BLaER1 (cell line): ENCODE measurements at regions not wholly inside any gene's neighbourhood (a gene's known extent, or its start where the extent isn't known, plus 50 kb on each side); places are given as distances from the start of the nearest gene placed in this dataset.
A peak's percentile ranks its signal among the peaks of the same experiment; 100 is the strongest.
"Not testable (repeated sequence)": the region's sequence is repeated elsewhere in the genome, so short reads cannot be mapped to it uniquely, and the experiment has no call there.

ENCODE experiments used
- H3K27ac ChIP-seq: shearing (Covaris generic); formaldehyde crosslinking; 2 replicates; pipeline ENCODE4 v1.8.1; 2022
- H3K27me3 ChIP-seq: shearing (Covaris generic); formaldehyde crosslinking; 2 replicates; pipeline ENCODE4 v1.8.1; 2022
- H3K36me3 ChIP-seq: shearing (Covaris generic); formaldehyde crosslinking; 2 replicates; pipeline ENCODE4 v1.8.1; 2022
- H3K4me1 ChIP-seq: shearing (Covaris generic); formaldehyde crosslinking; 2 replicates; pipeline ENCODE4 v1.8.1; 2022
- H3K4me2 ChIP-seq: shearing (Covaris generic); formaldehyde crosslinking; 2 replicates; pipeline ENCODE4 v1.8.1; 2022
- H3K4me3 ChIP-seq: shearing (Covaris generic); formaldehyde crosslinking; 2 replicates; pipeline ENCODE4 v1.8.1; 2022
- H3K9ac ChIP-seq: shearing (Covaris generic); formaldehyde crosslinking; 2 replicates; pipeline ENCODE4 v1.8.1; 2022
- H3K9me3 ChIP-seq: shearing (Covaris generic); formaldehyde crosslinking; 2 replicates; pipeline ENCODE4 v1.8.1; 2022
- H4K20me1 ChIP-seq: shearing (Covaris generic); formaldehyde crosslinking; 2 replicates; pipeline ENCODE4 v1.8.1; 2022
- Cebpa-rat ChIP-seq: shearing (Covaris generic); IDR thresholded peaks from 2 replicates; pipeline ENCODE4 v1.8.1; 2022

DNA sequence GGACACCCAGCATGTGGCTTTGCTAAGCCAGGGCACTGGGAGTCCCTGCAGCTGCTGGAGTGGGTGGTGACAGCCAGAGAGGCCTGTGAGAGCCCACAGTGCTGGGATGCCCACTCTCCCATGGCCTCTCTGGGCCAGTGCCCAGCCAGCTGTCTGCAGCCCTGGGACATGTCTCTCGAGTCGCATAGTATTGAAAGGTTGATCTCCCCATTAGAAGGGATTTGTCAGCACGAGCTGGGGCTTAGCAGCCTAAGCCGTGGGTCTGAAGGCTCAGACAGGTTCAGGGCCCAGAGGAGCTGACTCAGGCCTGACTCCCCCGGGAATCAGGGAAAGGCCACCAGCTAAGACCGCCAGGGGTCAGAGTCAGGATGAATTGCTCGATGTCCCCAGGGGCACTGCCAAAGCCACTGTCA, 53.5 kb downstream of the FOXD2 start:
- H3K27me3 ChIP-seq = no peaks in the 10 kb centered on the region; the same call in 1 of the 2 replicates
- no peaks in the 10 kb centered on the region for H4K20me1 ChIP-seq
- no peaks in the 10 kb centered on the region for H3K4me1 ChIP-seq
- H3K9ac ChIP-seq = no peak overlapping the region
- H3K4me2 ChIP-seq = no peak overlapping the region
- H3K9me3 ChIP-seq = no peaks in the 10 kb centered on the region
- H3K27ac ChIP-seq = no peak overlapping the region
- H3K36me3 ChIP-seq = no peaks in the 10 kb centered on the region
- TF ChIP-seq Cebpa-rat = no peak
- no peak overlapping the region for H3K4me3 ChIP-seq

DNA sequence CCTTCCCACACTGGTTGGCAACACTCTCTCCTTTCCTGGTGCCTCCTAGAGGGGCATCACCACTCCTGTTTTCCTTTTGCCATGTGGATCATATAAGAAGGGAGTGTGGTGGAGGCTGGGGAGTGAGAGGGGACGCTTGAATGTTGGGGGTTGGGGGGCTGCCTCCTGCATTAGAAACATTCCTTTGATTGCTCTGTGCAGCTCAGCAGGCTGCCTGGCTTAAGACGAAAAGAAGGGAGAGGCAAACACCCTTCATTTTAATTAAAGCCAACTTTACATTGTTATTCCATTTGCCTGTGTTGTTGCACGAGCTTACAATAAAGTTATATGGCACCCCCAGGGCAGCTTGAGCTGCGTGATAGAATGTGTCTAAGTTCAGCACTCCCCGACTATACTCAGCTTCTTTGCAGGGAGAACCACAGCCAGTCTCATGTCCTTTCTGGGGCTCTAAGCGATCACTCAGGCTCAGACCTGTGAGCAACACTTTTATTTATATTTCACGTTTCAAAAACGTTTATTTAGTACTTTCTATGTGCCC, 57.4 kb downstream of the FOXD2 start:
- no peak for TF ChIP-seq Cebpa-rat
- H3K4me3 ChIP-seq = no peak overlapping the region

DNA sequence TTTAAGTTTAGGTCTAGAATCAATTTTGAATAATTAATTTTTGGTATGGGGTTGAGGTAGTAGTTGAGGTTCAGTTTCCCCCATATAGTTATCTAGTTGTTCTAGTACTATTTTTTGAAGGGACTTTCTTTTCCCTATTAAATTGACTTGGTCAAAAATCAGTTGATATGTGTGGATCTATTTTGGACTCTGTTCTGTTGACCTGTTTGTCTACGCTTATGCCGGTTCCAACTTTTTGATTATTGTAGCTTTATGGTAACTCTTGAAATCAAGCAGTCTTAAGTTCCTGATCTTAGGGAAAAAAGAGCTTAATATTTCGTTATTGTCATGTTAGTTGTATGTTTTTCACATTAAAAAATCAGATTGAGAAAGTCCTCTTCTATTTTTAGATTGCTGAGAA, 60.7 kb downstream of the FOXD2 start:
- H3K9ac ChIP-seq = no peak overlapping the region
- no peak for TF ChIP-seq Cebpa-rat
- no peaks in the 10 kb centered on the region for H3K9me3 ChIP-seq
- H3K4me2 ChIP-seq = no peak overlapping the region
- no peaks in the 10 kb centered on the region for H3K4me1 ChIP-seq
- no peaks in the 10 kb centered on the region; the same call in 1 of the 2 replicates for H3K27me3 ChIP-seq
- no peak overlapping the region for H3K4me3 ChIP-seq
- H4K20me1 ChIP-seq = no peaks in the 10 kb centered on the region
- no peaks in the 10 kb centered on the region for H3K36me3 ChIP-seq
- no peak overlapping the region for H3K27ac ChIP-seq

More for the DNA sequence above, 57.4 kb downstream of the FOXD2 start:
- H3K27ac ChIP-seq = no peak overlapping the region
- H4K20me1 ChIP-seq = no peaks in the 10 kb centered on the region
- H3K4me2 ChIP-seq = no peak overlapping the region
- H3K27me3 ChIP-seq = no peaks in the 10 kb centered on the region; the same call in 1 of the 2 replicates
- H3K4me1 ChIP-seq = no peaks in the 10 kb centered on the region
- H3K36me3 ChIP-seq = no peaks in the 10 kb centered on the region
- no peaks in the 10 kb centered on the region for H3K9me3 ChIP-seq
- no peak overlapping the region for H3K9ac ChIP-seq

DNA sequence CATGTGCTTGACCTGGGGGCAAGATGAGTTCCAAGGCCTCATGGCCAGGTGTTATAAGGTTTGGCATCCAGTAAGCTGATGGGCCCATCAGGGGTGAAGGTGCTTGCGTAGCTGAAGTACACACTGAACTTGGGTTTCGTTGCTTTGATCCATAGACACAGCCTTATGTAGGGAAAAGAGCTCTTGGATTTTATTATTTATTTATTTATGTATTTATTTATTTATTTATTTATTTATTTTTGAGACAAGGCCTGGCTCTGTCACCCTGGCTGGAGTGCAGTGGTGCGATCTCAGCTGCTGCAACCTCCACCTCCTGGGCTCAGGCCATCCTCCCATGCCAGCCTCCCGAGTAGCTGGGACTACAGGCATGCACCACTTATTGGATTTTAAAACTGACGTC, 63.2 kb downstream of the FOXD2 start:
- Histone ChIP-seq H4K20me1 (no peaks in the 10 kb centered on the region), H3K4me1 (no peaks in the 10 kb centered on the region), H3K27me3 (peaks cover 9% of the 10 kb centered on the region), H3K9me3 (no peaks in the 10 kb centered on the region; the same call in 1 of the 2 replicates), H3K36me3 (no peaks in the 10 kb centered on the region), H3K9ac (no peak overlapping the region), H3K4me3 (no peak overlapping the region), H3K4me2 (no peak overlapping the region), H3K27ac (no peak overlapping the region)
- TF ChIP-seq Cebpa-rat = no peak

DNA sequence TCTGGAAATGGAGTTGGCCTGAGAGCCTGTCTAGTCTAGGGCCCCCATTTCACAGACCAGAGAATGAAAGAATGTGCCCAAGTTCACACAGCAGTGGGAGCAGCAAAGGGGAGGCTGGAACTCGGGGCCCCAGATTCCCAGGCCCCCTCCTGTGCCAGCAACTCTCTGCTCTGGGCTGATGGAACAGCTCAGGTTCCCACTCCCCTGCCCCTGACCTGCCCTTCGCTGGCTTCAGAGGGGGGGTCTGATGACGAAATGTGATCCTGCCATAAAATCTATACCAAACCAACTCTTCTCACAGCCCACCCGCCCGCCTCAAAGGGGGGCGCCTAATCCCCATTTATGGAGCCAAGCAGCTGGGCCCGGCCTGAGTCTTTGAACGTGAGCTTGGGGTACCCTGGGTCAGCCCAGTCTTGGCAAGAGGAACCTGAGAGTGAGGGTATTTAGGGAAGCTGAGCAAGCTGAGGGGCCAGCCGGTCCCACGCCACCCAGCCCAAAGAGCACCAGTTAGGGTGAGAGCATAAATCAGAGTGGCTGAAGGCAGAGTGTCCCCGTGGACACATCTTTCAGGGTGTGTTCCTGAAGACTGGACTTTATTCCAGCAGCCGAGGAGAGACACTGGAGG, 65.0 kb downstream of the FOXD2 start:
- H3K4me3 ChIP-seq = no peak overlapping the region
- no peak overlapping the region for H3K4me2 ChIP-seq
- peaks cover 4% of the 10 kb centered on the region for H3K4me1 ChIP-seq
- H3K27ac ChIP-seq = no peak overlapping the region
- peaks cover 27% of the 10 kb centered on the region for H3K27me3 ChIP-seq
- H3K36me3 ChIP-seq = no peaks in the 10 kb centered on the region
- H4K20me1 ChIP-seq = peaks cover 6% of the 10 kb centered on the region; the same call in 1 of the 2 replicates
- no peaks in the 10 kb centered on the region; the same call in 1 of the 2 replicates for H3K9me3 ChIP-seq
- no peak for TF ChIP-seq Cebpa-rat
- H3K9ac ChIP-seq = no peak overlapping the region

DNA sequence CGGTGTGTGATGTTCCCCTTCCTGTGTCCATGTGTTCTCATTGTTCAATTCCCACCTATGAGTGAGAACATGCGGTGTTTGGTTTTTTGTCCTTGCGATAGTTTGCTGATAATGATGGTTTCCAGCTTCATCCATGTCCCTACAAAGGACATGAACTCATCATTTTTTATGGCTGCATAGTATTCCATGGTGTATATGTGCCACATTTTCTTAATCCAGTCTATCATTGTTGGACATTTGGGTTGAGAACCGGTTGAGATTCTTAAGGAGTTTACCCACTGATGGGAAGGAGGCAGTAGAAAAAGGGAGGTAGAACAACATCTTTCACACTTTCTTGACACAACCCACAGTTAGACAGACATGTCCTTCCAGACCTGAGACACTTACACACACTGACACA, 67.0 kb downstream of the FOXD2 start:
- Histone ChIP-seq H3K27me3 (peaks cover 46% of the 10 kb centered on the region), H4K20me1 (peaks cover 14% of the 10 kb centered on the region; the same call in 1 of the 2 replicates), H3K4me1 (peaks cover 11% of the 10 kb centered on the region)
- not testable (repeated sequence) for H3K27ac ChIP-seq, H3K4me3 ChIP-seq, H3K36me3 ChIP-seq, H3K9me3 ChIP-seq, H3K9ac ChIP-seq, H3K4me2 ChIP-seq

DNA sequence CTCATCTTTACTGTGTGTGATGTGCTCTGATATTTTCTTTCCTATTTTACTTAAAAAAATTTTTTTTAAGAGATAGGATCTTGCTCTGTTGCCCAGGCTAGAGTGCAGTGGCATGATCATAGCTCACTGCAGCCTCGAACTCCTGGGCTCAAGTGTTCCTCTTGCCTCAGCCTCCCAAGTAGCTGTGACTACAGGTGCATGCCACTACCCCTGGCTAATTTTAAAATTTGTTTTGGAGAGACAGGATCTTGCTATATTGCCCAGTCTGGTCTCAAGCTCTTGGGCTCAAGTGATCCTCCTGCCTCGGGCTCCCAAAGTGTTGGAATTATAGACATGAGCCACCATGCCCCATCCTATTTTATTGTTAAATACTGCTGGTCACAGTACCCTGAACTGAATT, 67.4 kb downstream of the FOXD2 start:
- no peak overlapping the region for H3K4me3 ChIP-seq
- peaks cover 14% of the 10 kb centered on the region; the same call in 1 of the 2 replicates for H4K20me1 ChIP-seq
- H3K27ac ChIP-seq = no peak overlapping the region
- H3K27me3 ChIP-seq = peaks cover 51% of the 10 kb centered on the region
- H3K4me2 ChIP-seq = no peak overlapping the region
- H3K9ac ChIP-seq = no peak overlapping the region
- no peaks in the 10 kb centered on the region; the same call in 1 of the 2 replicates for H3K9me3 ChIP-seq
- H3K4me1 ChIP-seq = peaks cover 11% of the 10 kb centered on the region
- no peaks in the 10 kb centered on the region for H3K36me3 ChIP-seq
- no peak for TF ChIP-seq Cebpa-rat

DNA sequence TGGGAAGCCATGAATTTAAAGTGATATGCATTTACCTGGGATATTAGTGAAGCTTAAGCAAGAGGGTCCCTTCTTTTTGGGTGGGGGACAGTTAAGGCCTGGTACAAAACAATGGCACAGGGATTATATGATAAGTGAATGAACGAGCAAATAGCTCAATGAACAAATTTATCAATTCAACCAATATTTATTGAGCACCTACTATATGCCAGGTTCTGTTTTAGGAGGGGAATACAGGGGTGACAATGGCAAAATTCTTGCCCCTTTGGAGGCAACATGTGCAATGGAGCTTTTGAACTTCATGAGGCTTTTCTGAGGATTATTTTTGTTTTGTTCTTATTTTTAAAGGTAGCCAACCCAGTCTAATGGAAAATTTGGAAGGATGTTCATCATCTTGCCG, 68.2 kb downstream of the FOXD2 start:
- peaks cover 59% of the 10 kb centered on the region for H3K27me3 ChIP-seq
- peaks cover 14% of the 10 kb centered on the region; the same call in 1 of the 2 replicates for H4K20me1 ChIP-seq
- no peak overlapping the region for H3K27ac ChIP-seq
- no peak overlapping the region for H3K9ac ChIP-seq
- no peaks in the 10 kb centered on the region; the same call in 1 of the 2 replicates for H3K9me3 ChIP-seq
- no peaks in the 10 kb centered on the region for H3K36me3 ChIP-seq
- peaks cover 11% of the 10 kb centered on the region for H3K4me1 ChIP-seq
- no peak for TF ChIP-seq Cebpa-rat
- no peak overlapping the region for H3K4me3 ChIP-seq
- no peak overlapping the region for H3K4me2 ChIP-seq

DNA sequence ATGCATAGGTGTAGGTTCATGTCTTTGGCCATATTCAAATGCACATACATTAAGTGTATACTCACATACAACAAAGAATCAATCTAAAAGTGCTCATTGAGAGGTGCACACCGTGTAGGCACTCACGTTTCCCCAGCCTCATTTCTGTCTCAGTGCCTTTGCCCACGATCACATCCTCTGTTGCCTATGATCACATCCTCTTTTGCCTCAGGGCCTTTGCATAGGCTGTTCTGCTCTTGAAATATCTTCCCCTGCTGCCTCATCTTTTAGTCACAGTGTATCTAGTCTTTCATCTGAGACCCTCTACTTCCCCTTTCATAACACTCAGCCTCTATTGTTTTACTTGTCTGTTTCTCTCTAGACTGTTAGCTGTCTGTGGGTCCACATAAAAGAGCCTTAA, 69.3 kb downstream of the FOXD2 start:
- no peaks in the 10 kb centered on the region for H3K36me3 ChIP-seq
- peaks cover 66% of the 10 kb centered on the region for H3K27me3 ChIP-seq
- no peak overlapping the region for H3K4me2 ChIP-seq
- no peak for TF ChIP-seq Cebpa-rat
- peaks cover 11% of the 10 kb centered on the region for H3K4me1 ChIP-seq
- H3K9me3 ChIP-seq = no peaks in the 10 kb centered on the region; the same call in 1 of the 2 replicates
- H3K9ac ChIP-seq = no peak overlapping the region
- no peak overlapping the region for H3K27ac ChIP-seq
- H3K4me3 ChIP-seq = 0 out of 2 replicates have a peak overlapping the region, but pooled peaks have one; percentile 56
- H4K20me1 ChIP-seq = peaks cover 14% of the 10 kb centered on the region; the same call in 1 of the 2 replicates

DNA sequence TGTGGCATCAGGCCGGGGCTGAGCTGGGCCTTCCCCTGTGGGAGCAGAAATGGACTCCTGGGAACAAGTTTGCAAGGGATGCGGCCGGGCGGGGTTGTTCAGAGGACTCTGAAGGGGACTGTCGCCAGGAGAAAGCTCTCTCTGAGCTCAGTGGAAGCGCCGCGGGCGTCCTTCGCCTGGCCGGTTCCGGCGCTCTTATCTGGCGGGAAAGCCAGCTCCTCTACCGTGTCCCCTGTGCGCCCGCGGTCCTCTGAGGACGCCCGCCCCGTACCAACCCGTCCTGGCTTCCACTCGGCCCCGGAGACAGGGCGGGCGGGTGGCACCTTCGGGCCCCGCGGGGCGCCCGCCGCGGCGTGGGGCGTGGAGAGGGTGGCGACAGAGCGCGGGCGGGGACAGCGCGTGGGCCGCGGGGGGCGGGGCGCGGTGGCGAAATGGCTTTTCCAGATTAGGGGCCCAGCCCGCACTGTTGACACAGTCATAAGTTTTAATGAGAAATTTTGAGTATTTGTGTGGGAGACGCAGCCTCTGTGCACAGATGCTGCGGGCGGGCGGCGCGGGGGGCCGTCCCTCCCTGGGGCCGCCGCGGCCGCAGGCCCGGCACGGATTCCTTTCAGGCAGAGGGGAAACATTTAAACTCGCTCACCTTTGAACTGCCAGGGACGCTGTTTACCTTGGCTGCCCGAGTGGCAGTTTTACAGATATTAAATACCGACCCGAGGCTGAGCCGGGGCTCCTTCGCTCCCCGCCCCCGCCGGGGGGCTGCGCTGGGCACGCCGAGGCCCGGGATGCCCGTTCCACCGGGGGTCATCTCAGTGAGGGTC, 70.2 kb downstream of the FOXD2 start:
- Histone ChIP-seq H3K27me3 (peaks cover 73% of the 10 kb centered on the region), H3K9ac (no peak overlapping the region), H3K27ac (no peak overlapping the region), H3K4me3 (peak overlapping the region; percentile 56), H4K20me1 (peaks cover 14% of the 10 kb centered on the region; the same call in 1 of the 2 replicates), H3K4me1 (peaks cover 11% of the 10 kb centered on the region), H3K4me2 (peak overlapping the region; percentile 68), H3K9me3 (no peaks in the 10 kb centered on the region; the same call in 1 of the 2 replicates), H3K36me3 (no peaks in the 10 kb centered on the region)
- TF ChIP-seq Cebpa-rat = no peak
